ENCODE measurements at regions not wholly inside any gene's neighbourhood (a gene's known extent, or its start where the extent isn't known, plus 50 kb on each side); places are given as distances from the start of the nearest gene placed in this dataset.

DNA sequence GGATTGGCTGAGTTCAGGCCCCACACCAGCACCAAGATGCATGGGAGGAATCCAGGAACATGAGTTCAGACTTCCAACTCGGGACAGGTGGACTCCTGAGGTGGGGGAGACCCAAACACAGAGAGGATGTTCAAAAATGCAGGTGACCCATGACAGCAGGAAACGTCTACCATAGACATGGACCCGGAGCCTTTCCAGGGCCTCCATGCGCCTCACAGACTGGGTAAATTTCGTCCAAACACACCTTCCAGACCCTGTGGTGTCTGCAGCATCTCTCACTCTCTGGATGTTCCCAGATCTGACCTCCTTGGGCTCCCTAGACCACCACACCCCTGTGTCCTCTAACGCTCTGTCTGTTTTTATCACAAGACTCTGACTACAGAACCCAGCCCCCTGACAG lies 87.7 kb downstream of the PXDC1 start:
- TF ChIP-seq, protein P1, sequence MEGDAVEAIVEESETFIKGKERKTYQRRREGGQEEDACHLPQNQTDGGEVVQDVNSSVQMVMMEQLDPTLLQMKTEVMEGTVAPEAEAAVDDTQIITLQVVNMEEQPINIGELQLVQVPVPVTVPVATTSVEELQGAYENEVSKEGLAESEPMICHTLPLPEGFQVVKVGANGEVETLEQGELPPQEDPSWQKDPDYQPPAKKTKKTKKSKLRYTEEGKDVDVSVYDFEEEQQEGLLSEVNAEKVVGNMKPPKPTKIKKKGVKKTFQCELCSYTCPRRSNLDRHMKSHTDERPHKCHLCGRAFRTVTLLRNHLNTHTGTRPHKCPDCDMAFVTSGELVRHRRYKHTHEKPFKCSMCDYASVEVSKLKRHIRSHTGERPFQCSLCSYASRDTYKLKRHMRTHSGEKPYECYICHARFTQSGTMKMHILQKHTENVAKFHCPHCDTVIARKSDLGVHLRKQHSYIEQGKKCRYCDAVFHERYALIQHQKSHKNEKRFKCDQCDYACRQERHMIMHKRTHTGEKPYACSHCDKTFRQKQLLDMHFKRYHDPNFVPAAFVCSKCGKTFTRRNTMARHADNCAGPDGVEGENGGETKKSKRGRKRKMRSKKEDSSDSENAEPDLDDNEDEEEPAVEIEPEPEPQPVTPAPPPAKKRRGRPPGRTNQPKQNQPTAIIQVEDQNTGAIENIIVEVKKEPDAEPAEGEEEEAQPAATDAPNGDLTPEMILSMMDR (IDR thresholded peaks at IDR 0.05) = no peak
- no peak for TF ChIP-seq MXI1 (IDR thresholded peaks at IDR 0.05; ENCODE audit: low read depth, low read length)
- TF ChIP-seq RAD21 (IDR thresholded peaks at IDR 0.05; ENCODE audit: low read length) = no peak
- no peak for TF ChIP-seq EZH2phosphoT487 (IDR thresholded peaks at IDR 0.05; ENCODE audit: borderline replicate concordance, low read depth)
- no peak for TF ChIP-seq GABPA (IDR thresholded peaks at IDR 0.05; ENCODE audit: low read depth)
- TF ChIP-seq EP300 (IDR thresholded peaks at IDR 0.05; ENCODE audit: borderline replicate concordance in 1 of 2, low read depth in 1 of 2, low read length in 1 of 2) = no peak
- TF ChIP-seq GATA2 (CRISPR knock-in tag; IDR thresholded peaks at IDR 0.05) = no peak
- no peak for TF ChIP-seq MEF2A (IDR thresholded peaks at IDR 0.05; ENCODE audit: borderline replicate concordance, low read depth)
- no peak for TF ChIP-seq TAF1 (IDR thresholded peaks at IDR 0.05; ENCODE audit: borderline replicate concordance, low read depth, low read length)
- TF ChIP-seq, protein P2, sequence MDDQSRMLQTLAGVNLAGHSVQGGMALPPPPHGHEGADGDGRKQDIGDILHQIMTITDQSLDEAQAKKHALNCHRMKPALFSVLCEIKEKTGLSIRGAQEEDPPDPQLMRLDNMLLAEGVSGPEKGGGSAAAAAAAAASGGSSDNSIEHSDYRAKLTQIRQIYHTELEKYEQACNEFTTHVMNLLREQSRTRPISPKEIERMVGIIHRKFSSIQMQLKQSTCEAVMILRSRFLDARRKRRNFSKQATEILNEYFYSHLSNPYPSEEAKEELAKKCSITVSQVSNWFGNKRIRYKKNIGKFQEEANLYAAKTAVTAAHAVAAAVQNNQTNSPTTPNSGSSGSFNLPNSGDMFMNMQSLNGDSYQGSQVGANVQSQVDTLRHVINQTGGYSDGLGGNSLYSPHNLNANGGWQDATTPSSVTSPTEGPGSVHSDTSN (IDR thresholded peaks at IDR 0.05) = no peak
- TF ChIP-seq, protein P3, sequence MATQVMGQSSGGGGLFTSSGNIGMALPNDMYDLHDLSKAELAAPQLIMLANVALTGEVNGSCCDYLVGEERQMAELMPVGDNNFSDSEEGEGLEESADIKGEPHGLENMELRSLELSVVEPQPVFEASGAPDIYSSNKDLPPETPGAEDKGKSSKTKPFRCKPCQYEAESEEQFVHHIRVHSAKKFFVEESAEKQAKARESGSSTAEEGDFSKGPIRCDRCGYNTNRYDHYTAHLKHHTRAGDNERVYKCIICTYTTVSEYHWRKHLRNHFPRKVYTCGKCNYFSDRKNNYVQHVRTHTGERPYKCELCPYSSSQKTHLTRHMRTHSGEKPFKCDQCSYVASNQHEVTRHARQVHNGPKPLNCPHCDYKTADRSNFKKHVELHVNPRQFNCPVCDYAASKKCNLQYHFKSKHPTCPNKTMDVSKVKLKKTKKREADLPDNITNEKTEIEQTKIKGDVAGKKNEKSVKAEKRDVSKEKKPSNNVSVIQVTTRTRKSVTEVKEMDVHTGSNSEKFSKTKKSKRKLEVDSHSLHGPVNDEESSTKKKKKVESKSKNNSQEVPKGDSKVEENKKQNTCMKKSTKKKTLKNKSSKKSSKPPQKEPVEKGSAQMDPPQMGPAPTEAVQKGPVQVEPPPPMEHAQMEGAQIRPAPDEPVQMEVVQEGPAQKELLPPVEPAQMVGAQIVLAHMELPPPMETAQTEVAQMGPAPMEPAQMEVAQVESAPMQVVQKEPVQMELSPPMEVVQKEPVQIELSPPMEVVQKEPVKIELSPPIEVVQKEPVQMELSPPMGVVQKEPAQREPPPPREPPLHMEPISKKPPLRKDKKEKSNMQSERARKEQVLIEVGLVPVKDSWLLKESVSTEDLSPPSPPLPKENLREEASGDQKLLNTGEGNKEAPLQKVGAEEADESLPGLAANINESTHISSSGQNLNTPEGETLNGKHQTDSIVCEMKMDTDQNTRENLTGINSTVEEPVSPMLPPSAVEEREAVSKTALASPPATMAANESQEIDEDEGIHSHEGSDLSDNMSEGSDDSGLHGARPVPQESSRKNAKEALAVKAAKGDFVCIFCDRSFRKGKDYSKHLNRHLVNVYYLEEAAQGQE (IDR thresholded peaks at IDR 0.05; ENCODE audit: low read depth, low read length) = no peak
- TF ChIP-seq ELF1 (IDR thresholded peaks at IDR 0.05) = no peak
- no peak for TF ChIP-seq POLR2AphosphoS5 (IDR thresholded peaks at IDR 0.05; ENCODE audit: low read depth, low read length)
- TF ChIP-seq, protein P4, sequence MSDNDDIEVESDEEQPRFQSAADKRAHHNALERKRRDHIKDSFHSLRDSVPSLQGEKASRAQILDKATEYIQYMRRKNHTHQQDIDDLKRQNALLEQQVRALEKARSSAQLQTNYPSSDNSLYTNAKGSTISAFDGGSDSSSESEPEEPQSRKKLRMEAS (IDR thresholded peaks at IDR 0.05; ENCODE audit: low read depth) = no peak

Data from SK-N-SH (cell line).